Activated CD4-positive, alpha-beta memory T cell treated with anti-CD3 and anti-CD28 coated beads, Interleukin-2, amount 10 ng/mL, durations not matched to agents 7 days and 5 days (primary cell): ENCODE measurements at regions not wholly inside any gene's neighbourhood (a gene's known extent, or its start where the extent isn't known, plus 50 kb on each side); places are given as distances from the start of the nearest gene placed in this dataset.

Experiments
- CTCF ChIA-PET: fragments of 350-600 bp; sonication (Branson Sonifier 250); formaldehyde crosslinking; loops from one replicate; lab custom pipeline; 2021; ENCODE audit warnings: antibody characterized with exemption, inconsistent platforms; lab: Charles Lee
- POLR2A ChIA-PET: fragments of 350-600 bp; sonication (Branson Sonifier 250); formaldehyde crosslinking; loops from one replicate; lab custom pipeline; 2021; ENCODE audit warnings: antibody characterized with exemption; lab: Charles Lee
- DNase-seq: peaks from one replicate; pipeline ENCODE4 v3.0.0-alpha.2; 2020
- H3K27ac Mint-ChIP-seq: one replicate; pipeline ENCODE4 v1.8.0; 2021; ENCODE audit warnings: mild to moderate bottlenecking, mixed read lengths
- H3K27me3 Mint-ChIP-seq: one replicate; pipeline ENCODE4 v1.8.0; 2021; ENCODE audit warnings: mixed read lengths
- H3K36me3 Mint-ChIP-seq: one replicate; pipeline ENCODE4 v1.8.0; 2021; ENCODE audit warnings: low read depth, mixed read lengths
- H3K4me1 Mint-ChIP-seq: one replicate; pipeline ENCODE4 v1.8.0; 2021; ENCODE audit warnings: mixed read lengths
- H3K4me3 Mint-ChIP-seq: one replicate; pipeline ENCODE4 v1.8.0; 2021; ENCODE audit warnings: mild to moderate bottlenecking, mixed read lengths
- H3K9me3 Mint-ChIP-seq: one replicate; pipeline ENCODE4 v1.8.0; 2021; ENCODE audit warnings: mixed read lengths

DNA sequence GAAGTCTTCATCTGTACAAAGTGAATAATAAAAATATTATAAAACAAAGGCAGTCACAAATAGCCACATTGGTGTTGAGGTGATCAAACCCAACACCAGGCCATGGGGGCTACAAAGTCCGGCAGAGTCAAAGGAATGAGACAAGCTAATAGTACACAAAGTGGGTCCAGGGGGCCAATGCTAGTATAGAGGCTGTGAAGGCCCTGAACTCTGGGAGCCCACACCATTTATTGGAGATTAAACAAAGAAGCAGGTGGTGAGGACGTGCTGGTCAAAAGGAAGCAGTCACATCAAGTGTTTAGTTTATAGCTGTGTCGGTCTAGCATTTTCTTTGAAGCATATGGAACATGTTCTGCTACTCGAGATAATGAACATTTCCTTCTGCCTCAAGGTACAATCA is 58.6 kb upstream of the CCT8L2 start:
- ChIA-PET POLR2A (no interaction called here), CTCF (no interaction called here)
- Mint-ChIP-seq H3K36me3 (no peaks in the 10 kb centered on the region), H3K27ac (no peak overlapping the region), H3K27me3 (no peaks in the 10 kb centered on the region), H3K4me1 (no peaks in the 10 kb centered on the region), H3K4me3 (no peak overlapping the region), H3K9me3 (peaks cover 8% of the 10 kb centered on the region)
- DNase-seq, result no peak
